ENCODE measurements at regions not wholly inside any gene's neighbourhood (a gene's known extent, or its start where the extent isn't known, plus 50 kb on each side); places are given as distances from the start of the nearest gene placed in this dataset.

DNA sequence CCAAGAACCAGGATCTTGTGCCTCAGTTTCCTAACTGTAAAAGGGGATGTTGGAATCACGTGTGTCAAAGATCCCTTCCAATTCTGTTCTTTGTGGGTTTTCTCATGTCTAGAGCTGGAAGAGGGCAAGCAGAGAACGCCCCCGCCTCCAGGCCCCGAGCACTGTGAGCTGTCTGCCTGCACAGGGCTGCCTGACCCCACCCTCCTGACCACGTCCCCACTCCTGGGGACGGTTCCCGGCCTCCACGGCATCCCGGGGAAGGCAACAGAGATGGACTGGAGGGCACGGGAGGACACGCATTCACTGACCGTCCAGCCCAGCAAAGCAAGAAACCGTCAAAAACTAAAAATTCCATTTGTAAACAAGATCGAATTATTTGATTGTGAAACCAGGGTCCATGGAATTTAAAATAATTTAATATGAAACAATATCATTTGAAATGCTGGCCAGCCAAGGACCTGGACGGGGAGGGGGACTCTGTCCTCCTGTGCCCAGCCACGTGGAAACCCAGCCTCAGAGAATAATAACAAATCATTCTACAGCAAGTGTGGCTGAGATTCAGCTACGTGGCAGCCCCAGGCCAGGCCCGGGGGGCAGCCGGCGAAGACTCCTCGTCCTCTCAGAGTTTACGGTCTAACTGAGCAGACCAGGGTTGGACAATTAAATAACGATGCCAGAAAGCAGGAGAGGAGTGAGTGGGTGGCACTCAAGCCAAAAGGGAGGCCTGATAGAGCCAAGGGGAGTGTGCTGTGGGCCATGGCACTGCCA, 87.3 kb upstream of the DIO3 start:
- TF ChIP-seq, protein P1, sequence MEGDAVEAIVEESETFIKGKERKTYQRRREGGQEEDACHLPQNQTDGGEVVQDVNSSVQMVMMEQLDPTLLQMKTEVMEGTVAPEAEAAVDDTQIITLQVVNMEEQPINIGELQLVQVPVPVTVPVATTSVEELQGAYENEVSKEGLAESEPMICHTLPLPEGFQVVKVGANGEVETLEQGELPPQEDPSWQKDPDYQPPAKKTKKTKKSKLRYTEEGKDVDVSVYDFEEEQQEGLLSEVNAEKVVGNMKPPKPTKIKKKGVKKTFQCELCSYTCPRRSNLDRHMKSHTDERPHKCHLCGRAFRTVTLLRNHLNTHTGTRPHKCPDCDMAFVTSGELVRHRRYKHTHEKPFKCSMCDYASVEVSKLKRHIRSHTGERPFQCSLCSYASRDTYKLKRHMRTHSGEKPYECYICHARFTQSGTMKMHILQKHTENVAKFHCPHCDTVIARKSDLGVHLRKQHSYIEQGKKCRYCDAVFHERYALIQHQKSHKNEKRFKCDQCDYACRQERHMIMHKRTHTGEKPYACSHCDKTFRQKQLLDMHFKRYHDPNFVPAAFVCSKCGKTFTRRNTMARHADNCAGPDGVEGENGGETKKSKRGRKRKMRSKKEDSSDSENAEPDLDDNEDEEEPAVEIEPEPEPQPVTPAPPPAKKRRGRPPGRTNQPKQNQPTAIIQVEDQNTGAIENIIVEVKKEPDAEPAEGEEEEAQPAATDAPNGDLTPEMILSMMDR (IDR thresholded peaks at IDR 0.05): no peak
- no peak for TF ChIP-seq POLR2AphosphoS5 (IDR thresholded peaks at IDR 0.05)
- TF ChIP-seq EP300 (IDR thresholded peaks at IDR 0.05): no peak
- no peak for TF ChIP-seq POLR2A (IDR thresholded peaks at IDR 0.05; ENCODE audit: low read depth)
